ENCODE measurements at regions not wholly inside any gene's neighbourhood (a gene's known extent, or its start where the extent isn't known, plus 50 kb on each side); places are given as distances from the start of the nearest gene placed in this dataset.

DNA sequence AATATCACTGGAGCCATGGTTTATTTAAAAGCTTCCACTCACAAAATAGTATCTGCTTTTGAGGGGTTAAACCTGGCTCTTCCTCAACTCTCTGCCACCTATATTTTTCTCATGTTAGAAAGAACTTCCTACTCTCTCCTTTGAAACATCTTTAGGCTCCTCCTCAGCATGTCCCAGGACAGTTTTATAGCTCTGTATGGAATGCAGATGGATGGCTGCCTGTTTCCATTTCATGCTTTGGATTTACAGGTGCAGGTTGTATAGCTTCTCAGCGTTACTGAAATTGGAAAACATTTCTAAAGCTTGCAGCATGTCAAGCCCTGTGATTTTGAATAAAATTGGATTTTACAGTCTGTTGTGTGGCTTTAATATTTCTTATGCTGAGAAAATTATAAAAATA is 314.0 kb downstream of the NDFIP2 start:
- TF ChIP-seq TAF1 (IDR thresholded peaks at IDR 0.05; ENCODE audit: borderline replicate concordance, insufficient read depth, low read length) (no peak), POLR2AphosphoS5 (IDR thresholded peaks at IDR 0.05; ENCODE audit: low read depth, low read length) (no peak)

- TF ChIP-seq FOXP2 (optimal IDR thresholded peaks at IDR 0.05; ENCODE audit: borderline replicate concordance, extremely low read depth, extremely low read length, insufficient read depth) (no peak), POLR2AphosphoS5 (IDR thresholded peaks at IDR 0.05; ENCODE audit: low read depth, low read length) (no peak), REST (IDR thresholded peaks at IDR 0.05; ENCODE audit: insufficient read depth in 1 of 2, low read depth in 2 of 2, low read length in 2 of 2) (no peak), TAF1 (IDR thresholded peaks at IDR 0.05; ENCODE audit: borderline replicate concordance, insufficient read depth, low read length) (no peak), SIN3A (IDR thresholded peaks at IDR 0.05; ENCODE audit: borderline replicate concordance, insufficient read depth, low read length) (no peak)
Measured at GRCh38 chr13:79792716-79793115, 311.8 kb downstream of the NDFIP2 start.

DNA sequence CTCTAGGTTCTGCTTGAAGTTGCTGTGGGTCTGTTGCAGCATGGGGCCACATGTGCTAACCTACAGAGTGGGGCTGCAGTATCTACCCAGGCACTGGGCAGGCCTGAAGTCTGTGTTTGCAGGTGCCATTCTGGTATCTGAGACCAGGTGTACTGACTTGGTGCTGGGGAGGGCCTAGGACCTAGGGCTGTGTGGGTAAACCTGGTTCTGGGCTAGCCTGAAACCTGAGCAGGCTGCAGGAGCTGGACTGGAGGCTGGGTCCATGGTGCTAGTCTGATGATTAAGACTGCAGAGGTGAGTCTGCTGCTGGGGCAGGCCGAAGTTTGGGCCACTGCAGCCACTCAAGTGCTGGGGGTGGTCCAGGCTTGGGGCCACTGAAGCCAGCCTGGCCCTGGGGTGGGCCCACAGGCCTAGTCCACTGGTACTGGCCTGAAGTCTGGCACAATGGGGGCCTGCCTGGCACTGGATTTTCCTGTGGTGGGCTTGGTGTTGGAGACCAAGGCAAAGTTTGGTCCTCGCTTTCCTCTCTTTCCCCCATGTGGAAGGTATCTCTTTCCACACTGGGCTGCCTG is 310.6 kb downstream of the NDFIP2 start:
- TF ChIP-seq FOXP2 (optimal IDR thresholded peaks at IDR 0.05; ENCODE audit: borderline replicate concordance, extremely low read depth, extremely low read length, insufficient read depth) (no peak), REST (IDR thresholded peaks at IDR 0.05; ENCODE audit: insufficient read depth in 1 of 2, low read depth in 2 of 2, low read length in 2 of 2) (no peak), POLR2AphosphoS5 (IDR thresholded peaks at IDR 0.05; ENCODE audit: low read depth, low read length) (no peak), SIN3A (IDR thresholded peaks at IDR 0.05; ENCODE audit: borderline replicate concordance, insufficient read depth, low read length) (no peak)

DNA sequence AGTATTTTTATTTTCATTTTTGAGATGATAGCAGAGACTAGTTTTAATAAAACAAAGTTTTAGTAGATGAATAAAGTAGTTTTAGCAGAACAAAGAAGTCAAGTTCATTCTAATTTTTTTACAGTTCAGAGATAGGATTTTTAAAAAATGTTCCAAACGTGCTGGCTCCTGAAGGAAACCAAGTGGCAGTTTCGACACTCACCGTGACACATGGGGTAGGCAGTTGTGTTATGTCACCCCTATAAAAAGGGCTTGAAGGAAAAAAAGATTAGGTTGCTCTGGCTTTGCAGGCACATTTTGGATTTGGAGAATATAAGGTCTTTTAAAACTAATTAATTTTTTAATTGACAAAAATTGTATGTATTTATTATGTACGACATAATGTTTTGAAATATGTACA is 305.2 kb downstream of the NDFIP2 start:
- no peak for TF ChIP-seq POLR2AphosphoS5 (IDR thresholded peaks at IDR 0.05; ENCODE audit: low read depth, low read length)
- no peak for TF ChIP-seq REST (IDR thresholded peaks at IDR 0.05; ENCODE audit: insufficient read depth in 1 of 2, low read depth in 2 of 2, low read length in 2 of 2)
- TF ChIP-seq SIN3A (IDR thresholded peaks at IDR 0.05; ENCODE audit: borderline replicate concordance, insufficient read depth, low read length): no peak
- TF ChIP-seq TAF1 (IDR thresholded peaks at IDR 0.05; ENCODE audit: borderline replicate concordance, insufficient read depth, low read length): no peak
- TF ChIP-seq FOXP2 (optimal IDR thresholded peaks at IDR 0.05; ENCODE audit: borderline replicate concordance, extremely low read depth, extremely low read length, insufficient read depth): no peak

- TF ChIP-seq TAF1 (IDR thresholded peaks at IDR 0.05; ENCODE audit: borderline replicate concordance, insufficient read depth, low read length): peak; percentile 45; the same call in 1 of the 2 replicates
- no peak for TF ChIP-seq POLR2AphosphoS5 (IDR thresholded peaks at IDR 0.05; ENCODE audit: low read depth, low read length)
- peak; percentile 61; the same call in 1 of the 2 replicates for TF ChIP-seq SIN3A (IDR thresholded peaks at IDR 0.05; ENCODE audit: borderline replicate concordance, insufficient read depth, low read length)
- peak; percentile 100 for TF ChIP-seq FOXP2 (optimal IDR thresholded peaks at IDR 0.05; ENCODE audit: borderline replicate concordance, extremely low read depth, extremely low read length, insufficient read depth)
- peak in 1 of 2 experiments; percentile 54; a peak in 1 of 4 replicates for TF ChIP-seq REST (IDR thresholded peaks at IDR 0.05; ENCODE audit: insufficient read depth in 1 of 2, low read depth in 2 of 2, low read length in 2 of 2)
Measured at GRCh38 chr13:79782541-79783205, 301.7 kb downstream of the NDFIP2 start.

Data from PFSK-1 (cell line).